GM12878 (cell line): ENCODE measurements at regions not wholly inside any gene's neighbourhood (a gene's known extent, or its start where the extent isn't known, plus 50 kb on each side); places are given as distances from the start of the nearest gene placed in this dataset.

ENCODE experiments used
- ATAC-seq: fragments of 200-7000 bp; cut with Tn5 transposase; 3 replicates; pipeline ENCODE4 v1.9.1; 2020; ENCODE audit warnings: mild to moderate bottlenecking, moderate library complexity
- BruUV-seq: library from RNA; stranded (reverse); fragments of 400-500 nt; replicated peaks from 2 replicates; lab custom pipeline; 2021; lab: Mats Ljungman, UMichigan
- CTCF ChIA-PET: fragments of 300-600 bp; sonication (Branson Sonifier 250); formaldehyde crosslinking; extraction: SDS; loops from one replicate; lab custom pipeline; 2021; ENCODE audit warnings: inconsistent platforms; lab: Yijun Ruan, JAX
- POLR2A ChIA-PET: fragments of 350-600 bp; formaldehyde crosslinking; extraction: SDS; loops from one replicate; lab custom pipeline; 2021; ENCODE audit warnings: inconsistent platforms; lab: Charles Lee
- RAD21 ChIA-PET: fragments of 300-600 bp; sonication (Branson Sonifier 250); formaldehyde crosslinking; loops from one replicate; lab custom pipeline; 2023; ENCODE audit warnings: antibody characterized with exemption; ENCODE audit not compliant: unreplicated experiment; lab: Charles Lee
- SMC1A ChIA-PET: fragments of 300-600 bp; sonication (Branson Sonifier 250); formaldehyde crosslinking; loops from one replicate; lab custom pipeline; 2023; ENCODE audit not compliant: unreplicated experiment, uncharacterized antibody; lab: Charles Lee
- DNase-seq: peaks from one replicate; pipeline ENCODE4 v3.0.0-alpha.2; 2011; ENCODE audit warnings: low read depth, low spot score
- FAIRE-seq: peaks from 3 replicates; lab custom pipeline; 2011; peaks lifted over from hg19 to GRCh38; lab: Jason Lieb, UNC
- H2AFZ ChIP-seq: 2 replicates; pipeline ENCODE4 v1.6.0; 2011; ENCODE audit warnings: low read depth, low read length, control low read depth; ENCODE audit not compliant: control insufficient read depth
- H3K27ac ChIP-seq: 2 replicates; pipeline ENCODE4 v1.5.1; 2011; ENCODE audit warnings: control low read depth; ENCODE audit not compliant: control insufficient read depth, insufficient read depth
- H3K27me3 ChIP-seq, 2 experiments: replicated peaks in 1 of 2; 2 replicates each; pipeline versions ENCODE4 v1.6.0 to v1.6.1; 2011; ENCODE audit warnings: low read length in 1 of 2; ENCODE audit not compliant: control insufficient read depth in 2 of 2, insufficient read depth in 2 of 2
- H3K36me3 ChIP-seq, 2 experiments: 2 replicates each; pipeline ENCODE4 v1.5.1; 2011; ENCODE audit warnings: low read length in 1 of 2; ENCODE audit not compliant: control insufficient read depth in 2 of 2, insufficient read depth in 2 of 2
- H3K4me1 ChIP-seq: 2 replicates; pipeline ENCODE4 v1.6.1; 2011; ENCODE audit warnings: mild to moderate bottlenecking, low read length, moderate library complexity, mixed read lengths; ENCODE audit not compliant: control insufficient read depth, insufficient read depth
- H3K4me2 ChIP-seq: 2 replicates; pipeline ENCODE4 v1.6.0; 2011; ENCODE audit warnings: control low read depth; ENCODE audit not compliant: control insufficient read depth, insufficient read depth
- H3K4me3 ChIP-seq: fragments of 200-600 bp; sonication (generic); 2 replicates; pipeline ENCODE4 v1.5.1; 2016
- H3K79me2 ChIP-seq: 2 replicates; pipeline ENCODE4 v1.6.0; 2011; ENCODE audit warnings: low read length; ENCODE audit not compliant: control insufficient read depth, insufficient read depth
- H3K9ac ChIP-seq: 2 replicates; pipeline ENCODE4 v1.8.0; 2011; ENCODE audit warnings: low read length, control low read depth, mixed read lengths; ENCODE audit not compliant: control insufficient read depth, insufficient read depth
- H3K9me3 ChIP-seq: replicated peaks from 3 replicates; pipeline ENCODE4 v1.5.1; 2011; ENCODE audit warnings: mild to moderate bottlenecking, low read length; ENCODE audit not compliant: control insufficient read depth, insufficient read depth
- H4K20me1 ChIP-seq: 2 replicates; pipeline ENCODE4 v1.6.0; 2011; ENCODE audit not compliant: control insufficient read depth, insufficient read depth
- BCL11A ChIP-seq: IDR thresholded peaks from 2 replicates; pipeline ENCODE4 v1.6.1; 2011; ENCODE audit warnings: low read depth, low read length
- BMI1 ChIP-seq: fragments of 450-650 bp; IDR thresholded peaks from 2 replicates; pipeline ENCODE4 v1.6.1; 2016; ENCODE audit warnings: mild to moderate bottlenecking, moderate library complexity, borderline replicate concordance
- FOXK2 ChIP-seq: fragments of 450-650 bp; IDR thresholded peaks from 2 replicates; pipeline ENCODE4 v1.6.1; 2017; ENCODE audit warnings: mild to moderate bottlenecking, moderate library complexity
- JUNB ChIP-seq: IDR thresholded peaks from 2 replicates; pipeline ENCODE4 v1.6.1; 2016; ENCODE audit warnings: antibody characterized with exemption, mild to moderate bottlenecking
- KDM1A ChIP-seq: fragments of 200-600 bp; sonication (generic); IDR thresholded peaks from 2 replicates; pipeline ENCODE4 v1.6.1; 2016; ENCODE audit warnings: borderline replicate concordance
- MEF2A ChIP-seq: IDR thresholded peaks from 2 replicates; pipeline ENCODE4 v1.6.1; 2011; ENCODE audit warnings: low read depth, mild to moderate bottlenecking, low read length, moderate library complexity; ENCODE audit not compliant: insufficient read depth
- PBX3 ChIP-seq: IDR thresholded peaks from 2 replicates; pipeline ENCODE4 v1.6.1; 2011; ENCODE audit warnings: mild to moderate bottlenecking, low read depth, low read length, moderate library complexity; ENCODE audit not compliant: insufficient replicate concordance
- RAD21 ChIP-seq: IDR thresholded peaks from 2 replicates; pipeline ENCODE4 v1.6.1; 2011; ENCODE audit warnings: mild to moderate bottlenecking, low read depth, low read length, moderate library complexity; ENCODE audit not compliant: insufficient read depth
- RCOR1 ChIP-seq: conservative IDR thresholded peaks from 2 replicates; pipeline ENCODE4 v1.6.1; 2012; ENCODE audit warnings: low read depth, low read length, improper control_type of control experiment
- SIX5 ChIP-seq: IDR thresholded peaks from 2 replicates; pipeline ENCODE4 v1.6.1; 2011; ENCODE audit warnings: mild to moderate bottlenecking, low read depth, low read length, moderate library complexity; ENCODE audit not compliant: severe bottlenecking
- SP1 ChIP-seq: IDR thresholded peaks from one replicate; pipeline ENCODE4 v1.6.1; 2011; ENCODE audit warnings: low read depth, low read length
- SUZ12 ChIP-seq: fragments of 200-600 bp; sonication (generic); IDR thresholded peaks from one replicate; pipeline ENCODE4 v1.6.1; 2018; ENCODE audit warnings: antibody characterized with exemption, mild to moderate bottlenecking; ENCODE audit not compliant: unreplicated experiment
- ZBTB11 ChIP-seq: fragments of 450-650 bp; formaldehyde crosslinking; IDR thresholded peaks from 2 replicates; pipeline ENCODE4 v1.5.0; 2022; ENCODE audit warnings: mild to moderate bottlenecking, missing genetic modification characterization
- ZNF592 ChIP-seq: fragments of 450-650 bp; IDR thresholded peaks from 2 replicates; pipeline ENCODE4 v1.6.1; 2017; ENCODE audit warnings: mild to moderate bottlenecking, moderate library complexity
- WGBS: methylation state at CpG from one replicate; pipeline ENCODE4 v1.1.6; 2016; ENCODE audit warnings: low lambda C conversion rate; ENCODE audit not compliant: insufficient replicate concordance, insufficient coverage; ENCODE audit errors: missing lambda C conversion rate; 5-methylcytosine and 5-hydroxymethylcytosine counted together
- in situ Hi-C: fragments of 300-500 bp; cut with MboI; formaldehyde crosslinking; loops from 9 replicates; pipeline ENCODE4 v1.14.3; 2018; ENCODE audit warnings: mixed read lengths
- intact Hi-C: fragments of 100-400 bp; cut with micrococcal nuclease; formaldehyde crosslinking; loops from one replicate; pipeline ENCODE4 v1.14.2; 2022; ENCODE audit not compliant: unreplicated experiment

- no TSS peak for BruUV-seq
Observed at GRCh38 chr10:3964516-3964915, 179.5 kb upstream of the KLF6 start.

More at GRCh38 chr10:3964516-3964915, 179.5 kb upstream of the KLF6 start:
- RAD21 ChIA-PET = no interaction called here
- Histone ChIP-seq H3K27ac (no peak overlapping the region), H3K4me2 (no peak overlapping the region), H3K4me1 (no peaks in the 10 kb centered on the region), H3K4me3 (no peak overlapping the region), H3K9ac (no peak overlapping the region), H4K20me1 (no peaks in the 10 kb centered on the region), H3K27me3 (peaks cover 0 to 2% of the 10 kb centered on the region in 2 experiments; a peak in 1 of 4 replicates), H2AFZ (no peak overlapping the region), H3K9me3 (no peaks in the 10 kb centered on the region), H3K79me2 (no peaks in the 10 kb centered on the region), H3K36me3 (no peaks in the 10 kb centered on the region)
- no peak for TF ChIP-seq SUZ12
- TF ChIP-seq RCOR1 = no peak
- no peak for TF ChIP-seq ZBTB11 (CRISPR knock-in tag)
- TF ChIP-seq KDM1A = no peak
- TF ChIP-seq BCL11A = no peak
- TF ChIP-seq RAD21 = no peak
- no peak for TF ChIP-seq MEF2A
- TF ChIP-seq SP1 = no peak
- TF ChIP-seq JUNB = no peak
- no peak for TF ChIP-seq FOXK2
- no peak for TF ChIP-seq BMI1
- TF ChIP-seq PBX3 = no peak
- TF ChIP-seq ZNF592 = no peak
- TF ChIP-seq SIX5 = no peak
- SMC1A ChIA-PET = no interaction called here
- ATAC-seq (no peak), FAIRE-seq (no peak), DNase-seq (no peak)
- intact Hi-C loops (no loop called here), in situ Hi-C loops (no loop called here)
- CTCF ChIA-PET = no interaction called here
- POLR2A ChIA-PET = no interaction called here
- 79% methylated on average over 3 of the region's 3 CpGs for WGBS
